Breast epithelium (tissue), 3 donors: ENCODE measurements at regions not wholly inside any gene's neighbourhood (a gene's known extent, or its start where the extent isn't known, plus 50 kb on each side); places are given as distances from the start of the nearest gene placed in this dataset.

Source experiments
- POLR2A ChIP-seq: fragments of 450-650 bp; IDR thresholded peaks from one replicate; pipeline ENCODE4 v1.6.1; 2016; ENCODE audit warnings: antibody characterized with exemption, mild to moderate bottlenecking, moderate library complexity
- POLR2AphosphoS5 ChIP-seq, 3 donors: sonication (generic); formaldehyde crosslinking; IDR thresholded peaks; one replicate each; pipeline ENCODE4 v1.6.1; 2017; ENCODE audit warnings: antibody characterized with exemption in 3 of 3
- TF ChIP-seq, protein P1 (sequence below), 3 donors: fragments of 450-650 bp; IDR thresholded peaks; one replicate each; pipeline ENCODE4 v1.5.1; 2016 to 2017; ENCODE audit warnings: antibody characterized with exemption in 3 of 3, mild to moderate bottlenecking in 3 of 3, moderate library complexity in 3 of 3

DNA sequence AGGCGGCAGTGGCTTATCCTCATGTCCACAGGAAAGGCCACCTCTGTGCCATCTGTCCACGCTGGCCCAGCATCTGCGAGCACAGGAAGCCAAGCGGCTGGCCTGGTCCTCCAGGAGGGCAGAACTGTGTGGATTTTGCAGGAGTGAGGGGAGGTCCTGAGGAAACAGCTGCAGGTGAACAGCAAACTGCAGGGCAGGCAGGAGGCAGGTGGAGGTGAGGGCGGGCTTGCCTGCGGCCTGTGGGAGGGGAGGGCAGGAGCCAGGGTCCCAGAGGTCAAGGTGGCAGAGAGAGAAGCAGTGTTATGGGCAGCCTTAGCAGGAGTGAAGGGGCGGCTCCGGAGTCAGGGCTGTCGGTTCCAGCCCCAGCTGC, 369.7 kb downstream of the SHANK2 start:
- TF ChIP-seq, protein P1, sequence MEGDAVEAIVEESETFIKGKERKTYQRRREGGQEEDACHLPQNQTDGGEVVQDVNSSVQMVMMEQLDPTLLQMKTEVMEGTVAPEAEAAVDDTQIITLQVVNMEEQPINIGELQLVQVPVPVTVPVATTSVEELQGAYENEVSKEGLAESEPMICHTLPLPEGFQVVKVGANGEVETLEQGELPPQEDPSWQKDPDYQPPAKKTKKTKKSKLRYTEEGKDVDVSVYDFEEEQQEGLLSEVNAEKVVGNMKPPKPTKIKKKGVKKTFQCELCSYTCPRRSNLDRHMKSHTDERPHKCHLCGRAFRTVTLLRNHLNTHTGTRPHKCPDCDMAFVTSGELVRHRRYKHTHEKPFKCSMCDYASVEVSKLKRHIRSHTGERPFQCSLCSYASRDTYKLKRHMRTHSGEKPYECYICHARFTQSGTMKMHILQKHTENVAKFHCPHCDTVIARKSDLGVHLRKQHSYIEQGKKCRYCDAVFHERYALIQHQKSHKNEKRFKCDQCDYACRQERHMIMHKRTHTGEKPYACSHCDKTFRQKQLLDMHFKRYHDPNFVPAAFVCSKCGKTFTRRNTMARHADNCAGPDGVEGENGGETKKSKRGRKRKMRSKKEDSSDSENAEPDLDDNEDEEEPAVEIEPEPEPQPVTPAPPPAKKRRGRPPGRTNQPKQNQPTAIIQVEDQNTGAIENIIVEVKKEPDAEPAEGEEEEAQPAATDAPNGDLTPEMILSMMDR (IDR thresholded peaks at IDR 0.05) = no peak
- no peak for TF ChIP-seq POLR2A
- TF ChIP-seq POLR2AphosphoS5 (IDR thresholded peaks at IDR 0.05) = no peak
